ENCODE measurements at regions not wholly inside any gene's neighbourhood (a gene's known extent, or its start where the extent isn't known, plus 50 kb on each side); places are given as distances from the start of the nearest gene placed in this dataset.
"Not testable (repeated sequence)": the region's sequence is repeated elsewhere in the genome, so short reads cannot be mapped to it uniquely, and the experiment has no call there.

DNA sequence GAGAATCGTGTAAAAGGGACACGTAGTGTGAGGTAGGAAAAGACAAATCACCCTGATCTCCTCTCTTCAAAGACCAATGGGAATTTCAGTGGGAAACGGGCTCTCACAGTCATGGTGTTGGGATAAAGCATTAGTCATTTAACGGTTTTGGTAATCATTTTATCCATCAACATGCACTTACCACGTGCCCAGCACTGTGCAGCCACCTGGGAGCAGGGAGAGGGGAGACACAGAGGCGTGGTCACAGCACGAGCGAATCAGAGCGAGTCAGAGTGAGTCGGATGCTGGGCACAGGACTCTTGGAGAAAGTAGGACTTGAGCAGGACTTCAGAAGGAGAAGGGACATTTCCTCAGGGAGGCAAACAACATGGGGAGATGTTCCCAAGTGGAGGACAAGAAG, 130.8 kb downstream of the MINAR1 start:
- no peaks in the 10 kb centered on the region for H3K4me1 ChIP-seq (ENCODE audit: control insufficient read depth, extremely low read depth, insufficient read depth, low read length)
- no peak overlapping the region for H3K4me2 ChIP-seq (ENCODE audit: extremely low read depth, insufficient read depth, low read length)
- H3K9ac ChIP-seq (ENCODE audit: insufficient read depth, low read length): no peak overlapping the region
- no peaks in the 10 kb centered on the region for H3K79me2 ChIP-seq (ENCODE audit: control insufficient read depth, insufficient read depth, low read length)
- TF ChIP-seq, protein P1, sequence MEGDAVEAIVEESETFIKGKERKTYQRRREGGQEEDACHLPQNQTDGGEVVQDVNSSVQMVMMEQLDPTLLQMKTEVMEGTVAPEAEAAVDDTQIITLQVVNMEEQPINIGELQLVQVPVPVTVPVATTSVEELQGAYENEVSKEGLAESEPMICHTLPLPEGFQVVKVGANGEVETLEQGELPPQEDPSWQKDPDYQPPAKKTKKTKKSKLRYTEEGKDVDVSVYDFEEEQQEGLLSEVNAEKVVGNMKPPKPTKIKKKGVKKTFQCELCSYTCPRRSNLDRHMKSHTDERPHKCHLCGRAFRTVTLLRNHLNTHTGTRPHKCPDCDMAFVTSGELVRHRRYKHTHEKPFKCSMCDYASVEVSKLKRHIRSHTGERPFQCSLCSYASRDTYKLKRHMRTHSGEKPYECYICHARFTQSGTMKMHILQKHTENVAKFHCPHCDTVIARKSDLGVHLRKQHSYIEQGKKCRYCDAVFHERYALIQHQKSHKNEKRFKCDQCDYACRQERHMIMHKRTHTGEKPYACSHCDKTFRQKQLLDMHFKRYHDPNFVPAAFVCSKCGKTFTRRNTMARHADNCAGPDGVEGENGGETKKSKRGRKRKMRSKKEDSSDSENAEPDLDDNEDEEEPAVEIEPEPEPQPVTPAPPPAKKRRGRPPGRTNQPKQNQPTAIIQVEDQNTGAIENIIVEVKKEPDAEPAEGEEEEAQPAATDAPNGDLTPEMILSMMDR (conservative IDR thresholded peaks at IDR 0.05 in 1 of 2, IDR thresholded peaks at IDR 0.05 in 1 of 2; ENCODE audit: low read depth in 1 of 2, low read length in 2 of 2): no peak
- no peak for TF ChIP-seq EZH2 (IDR thresholded peaks at IDR 0.05; ENCODE audit: low read length, missing control alignments)
- H3K27ac ChIP-seq (ENCODE audit: insufficient read depth, low read length): no peak overlapping the region
- no peaks in the 10 kb centered on the region for H3K36me3 ChIP-seq (ENCODE audit: control insufficient read depth, insufficient read depth, low read length)
- H3K9me3 ChIP-seq (ENCODE audit: control insufficient read depth, insufficient read depth, low read depth, low read length): no peaks in the 10 kb centered on the region
- DNase-seq (ENCODE audit: low read depth in 2 of 2): peak in 1 of 2 donors; percentile 4
- H3K27me3 ChIP-seq (ENCODE audit: control insufficient read depth, insufficient read depth, low read length): no peaks in the 10 kb centered on the region
- H4K20me1 ChIP-seq (ENCODE audit: control insufficient read depth, extremely low read depth, insufficient read depth, low read length): no peaks in the 10 kb centered on the region
- H3K4me3 ChIP-seq (replicated peaks in 1 of 4; ENCODE audit: control extremely low read depth in 1 of 4, insufficient read depth in 1 of 4, low read depth in 3 of 4, low read length in 4 of 4): no peak overlapping the region
- no peak overlapping the region for H2AFZ ChIP-seq (ENCODE audit: low read length)

DNA sequence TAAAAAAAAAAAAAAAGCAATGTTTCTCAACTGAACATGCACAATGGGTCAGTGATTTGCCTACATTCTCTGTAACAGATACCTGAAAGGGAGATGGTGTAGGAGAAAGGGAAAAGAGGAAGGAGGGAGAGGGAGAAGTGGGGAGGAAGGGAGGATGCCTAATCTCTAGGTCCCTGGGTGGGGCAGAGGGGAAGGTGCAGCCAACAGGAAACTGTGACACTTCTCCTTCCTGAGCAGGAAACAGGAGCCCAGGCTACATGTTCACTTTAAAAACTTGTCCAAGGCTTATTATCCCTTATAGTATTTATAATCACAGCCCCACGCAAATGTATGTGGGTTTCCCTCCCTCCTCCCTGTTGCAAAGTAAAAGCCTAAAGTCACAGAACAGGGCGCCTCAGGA, 137.9 kb downstream of the MINAR1 start:
- H3K4me1 ChIP-seq (ENCODE audit: control insufficient read depth, extremely low read depth, insufficient read depth, low read length): no peaks in the 10 kb centered on the region
- no peak overlapping the region for H3K27ac ChIP-seq (ENCODE audit: insufficient read depth, low read length)
- no peaks in the 10 kb centered on the region for H3K27me3 ChIP-seq (ENCODE audit: control insufficient read depth, insufficient read depth, low read length)
- no peak overlapping the region for H3K9ac ChIP-seq (ENCODE audit: insufficient read depth, low read length)
- no peaks in the 10 kb centered on the region for H3K79me2 ChIP-seq (ENCODE audit: control insufficient read depth, insufficient read depth, low read length)
- TF ChIP-seq EZH2 (IDR thresholded peaks at IDR 0.05; ENCODE audit: low read length, missing control alignments): no peak
- TF ChIP-seq, protein P1 (conservative IDR thresholded peaks at IDR 0.05 in 1 of 2, IDR thresholded peaks at IDR 0.05 in 1 of 2; ENCODE audit: low read depth in 1 of 2, low read length in 2 of 2): no peak
- no peaks in the 10 kb centered on the region for H4K20me1 ChIP-seq (ENCODE audit: control insufficient read depth, extremely low read depth, insufficient read depth, low read length)
- no peak overlapping the region for H2AFZ ChIP-seq (ENCODE audit: low read length)
- DNase-seq (ENCODE audit: low read depth in 2 of 2): no peak
- no peaks in the 10 kb centered on the region for H3K9me3 ChIP-seq (ENCODE audit: control insufficient read depth, insufficient read depth, low read depth, low read length)
- no peak overlapping the region for H3K4me3 ChIP-seq (replicated peaks in 1 of 4; ENCODE audit: control extremely low read depth in 1 of 4, insufficient read depth in 1 of 4, low read depth in 3 of 4, low read length in 4 of 4)
- no peak overlapping the region for H3K4me2 ChIP-seq (ENCODE audit: extremely low read depth, insufficient read depth, low read length)
- H3K36me3 ChIP-seq (ENCODE audit: control insufficient read depth, insufficient read depth, low read length): no peaks in the 10 kb centered on the region

DNA sequence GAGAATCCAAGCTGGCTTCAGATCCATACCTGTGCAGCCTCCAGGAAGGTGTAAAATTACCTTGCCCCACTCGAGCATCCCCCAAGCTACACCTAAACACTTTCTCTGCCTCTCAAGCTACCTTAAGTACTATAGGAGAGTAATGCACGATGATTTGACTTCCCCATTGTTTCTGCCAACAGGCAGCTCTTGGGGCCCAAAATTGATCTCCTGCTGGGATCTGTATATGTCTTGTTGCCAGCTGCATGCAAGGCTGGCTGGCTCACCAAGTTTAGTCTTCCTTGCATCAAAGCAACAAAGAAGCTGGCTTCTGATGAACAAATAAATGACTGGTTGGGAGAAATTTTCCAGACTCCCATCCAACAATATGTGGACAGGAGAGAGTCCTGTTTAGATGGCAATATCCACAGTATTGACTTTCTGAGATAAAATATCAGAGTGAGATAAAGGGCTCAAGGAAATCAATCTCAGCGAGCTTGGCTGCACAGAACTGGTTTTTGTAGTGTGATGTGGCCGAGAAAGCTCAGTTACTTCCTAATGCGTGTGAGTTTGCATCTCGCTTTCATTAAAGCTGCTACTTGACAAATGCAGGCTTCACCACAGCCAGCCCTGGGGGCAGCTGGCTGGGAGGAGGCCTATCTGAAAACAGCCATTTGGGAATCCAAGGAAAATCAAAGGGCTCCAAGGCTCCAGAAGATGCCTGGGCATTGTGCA, 140.7 kb downstream of the MINAR1 start:
- no peak overlapping the region for H3K4me3 ChIP-seq (replicated peaks in 1 of 4; ENCODE audit: control extremely low read depth in 1 of 4, insufficient read depth in 1 of 4, low read depth in 3 of 4, low read length in 4 of 4)
- DNase-seq (ENCODE audit: low read depth in 2 of 2): no peak
- H3K4me2 ChIP-seq (ENCODE audit: extremely low read depth, insufficient read depth, low read length): no peak overlapping the region
- H3K9me3 ChIP-seq (ENCODE audit: control insufficient read depth, insufficient read depth, low read depth, low read length): no peaks in the 10 kb centered on the region
- H3K4me1 ChIP-seq (ENCODE audit: control insufficient read depth, extremely low read depth, insufficient read depth, low read length): no peaks in the 10 kb centered on the region
- H2AFZ ChIP-seq (ENCODE audit: low read length): no peak overlapping the region
- H3K27me3 ChIP-seq (ENCODE audit: control insufficient read depth, insufficient read depth, low read length): no peaks in the 10 kb centered on the region
- no peaks in the 10 kb centered on the region for H3K36me3 ChIP-seq (ENCODE audit: control insufficient read depth, insufficient read depth, low read length)
- no peak for TF ChIP-seq EZH2 (IDR thresholded peaks at IDR 0.05; ENCODE audit: low read length, missing control alignments)
- TF ChIP-seq, protein P1 (conservative IDR thresholded peaks at IDR 0.05 in 1 of 2, IDR thresholded peaks at IDR 0.05 in 1 of 2; ENCODE audit: low read depth in 1 of 2, low read length in 2 of 2): no peak
- H3K79me2 ChIP-seq (ENCODE audit: control insufficient read depth, insufficient read depth, low read length): no peaks in the 10 kb centered on the region
- no peak overlapping the region for H3K9ac ChIP-seq (ENCODE audit: insufficient read depth, low read length)
- H4K20me1 ChIP-seq (ENCODE audit: control insufficient read depth, extremely low read depth, insufficient read depth, low read length): no peaks in the 10 kb centered on the region
- H3K27ac ChIP-seq (ENCODE audit: insufficient read depth, low read length): no peak overlapping the region

DNA sequence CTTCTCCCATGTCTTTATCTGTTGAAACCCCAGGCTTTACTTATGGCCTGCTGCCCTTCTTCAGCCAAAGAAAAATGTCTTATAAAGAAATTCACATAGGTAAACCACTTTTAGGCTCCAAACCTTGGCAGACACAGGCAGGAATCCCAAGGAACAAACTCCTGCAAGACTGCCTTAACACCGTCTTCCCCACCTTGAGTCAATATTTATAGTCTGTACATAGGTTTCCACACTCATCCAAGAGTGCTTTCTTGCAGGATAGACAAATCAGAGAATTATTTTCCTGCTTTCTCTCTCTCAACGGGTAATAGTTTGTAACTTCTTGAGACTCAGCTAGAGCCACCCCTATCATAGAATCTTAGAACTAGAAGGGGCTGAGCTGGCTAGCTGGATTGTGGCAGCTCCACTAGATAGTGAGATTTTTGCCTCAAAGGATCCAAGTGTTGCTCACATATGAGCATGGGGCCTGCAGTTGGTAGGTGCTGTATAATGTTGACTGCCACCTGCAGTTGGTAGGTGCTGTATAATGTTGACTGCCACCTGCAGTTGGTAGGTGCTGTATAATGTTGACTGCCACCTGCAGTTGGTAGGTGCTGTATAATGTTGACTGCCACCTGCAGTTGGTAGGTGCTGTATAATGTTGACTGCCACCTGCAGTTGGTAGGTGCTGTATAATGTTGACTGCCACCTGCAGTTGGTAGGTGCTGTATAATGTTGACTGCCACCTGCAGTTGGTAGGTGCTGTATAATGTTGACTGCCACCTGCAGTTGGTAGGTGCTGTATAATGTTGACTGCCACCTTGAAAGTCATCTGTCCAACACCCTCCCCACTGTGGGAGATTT, 142.5 kb downstream of the MINAR1 start:
- not testable (repeated sequence) for H3K9ac ChIP-seq (ENCODE audit: insufficient read depth, low read length); H3K9me3 ChIP-seq (ENCODE audit: control insufficient read depth, insufficient read depth, low read depth, low read length); H3K4me2 ChIP-seq (ENCODE audit: extremely low read depth, insufficient read depth, low read length); H3K27me3 ChIP-seq (ENCODE audit: control insufficient read depth, insufficient read depth, low read length); H2AFZ ChIP-seq (ENCODE audit: low read length); H3K4me3 ChIP-seq (replicated peaks in 1 of 4; ENCODE audit: control extremely low read depth in 1 of 4, insufficient read depth in 1 of 4, low read depth in 3 of 4, low read length in 4 of 4); H3K27ac ChIP-seq (ENCODE audit: insufficient read depth, low read length); H3K4me1 ChIP-seq (ENCODE audit: control insufficient read depth, extremely low read depth, insufficient read depth, low read length); H3K36me3 ChIP-seq (ENCODE audit: control insufficient read depth, insufficient read depth, low read length); H3K79me2 ChIP-seq (ENCODE audit: control insufficient read depth, insufficient read depth, low read length); DNase-seq (ENCODE audit: low read depth in 2 of 2); H4K20me1 ChIP-seq (ENCODE audit: control insufficient read depth, extremely low read depth, insufficient read depth, low read length)
